Stomach smooth muscle (tissue), 2 donors: ENCODE measurements at regions not wholly inside any gene's neighbourhood (a gene's known extent, or its start where the extent isn't known, plus 50 kb on each side); places are given as distances from the start of the nearest gene placed in this dataset.
"Not testable (repeated sequence)": the region's sequence is repeated elsewhere in the genome, so short reads cannot be mapped to it uniquely, and the experiment has no call there.

Experiments used
- H3K27ac ChIP-seq: one replicate; pipeline ENCODE4 v1.7.0; 2013; ENCODE audit warnings: mild to moderate bottlenecking, low read length, inconsistent platforms
- H3K27me3 ChIP-seq, 2 donors: one replicate each; pipeline ENCODE4 v1.7.0; 2013; ENCODE audit warnings: low read length in 2 of 2; ENCODE audit not compliant: insufficient read depth in 2 of 2, control insufficient read depth in 1 of 2
- H3K36me3 ChIP-seq, 2 donors: one replicate each; pipeline ENCODE4 v1.7.0; 2013; ENCODE audit warnings: low read length in 2 of 2; ENCODE audit not compliant: control insufficient read depth in 2 of 2, insufficient read depth in 2 of 2
- H3K4me1 ChIP-seq: one replicate; pipeline ENCODE4 v1.7.0; 2013; ENCODE audit warnings: low read length; ENCODE audit not compliant: control insufficient read depth, insufficient read depth
- H3K4me3 ChIP-seq, 2 donors: one replicate each; pipeline ENCODE4 v1.7.0; 2013; ENCODE audit warnings: low read length in 2 of 2
- H3K9ac ChIP-seq, 2 donors: one replicate each; pipeline ENCODE4 v1.7.0; 2013; ENCODE audit warnings: low read length in 2 of 2, mild to moderate bottlenecking in 1 of 2
- H3K9me3 ChIP-seq, 2 donors: one replicate each; pipeline ENCODE4 v1.7.0; 2013; ENCODE audit warnings: low read length in 2 of 2; ENCODE audit not compliant: control insufficient read depth in 2 of 2
- donor health status: healthy.
- donor health status: Pancreatic carcinoma.

- Histone ChIP-seq H3K9me3 (peaks cover 4 to 8% of the 10 kb centered on the region in 2 donors), H3K4me1 (peaks cover 15% of the 10 kb centered on the region), H3K27me3 (no peaks in the 10 kb centered on the region), H3K9ac (no peak overlapping the region), H3K36me3 (peaks cover 0 to 4% of the 10 kb centered on the region in 2 donors), H3K27ac (no peak overlapping the region), H3K4me3 (no peak overlapping the region)
Measured at GRCh38 chr2:38484957-38485356, 107.9 kb upstream of the ATL2 start.

DNA sequence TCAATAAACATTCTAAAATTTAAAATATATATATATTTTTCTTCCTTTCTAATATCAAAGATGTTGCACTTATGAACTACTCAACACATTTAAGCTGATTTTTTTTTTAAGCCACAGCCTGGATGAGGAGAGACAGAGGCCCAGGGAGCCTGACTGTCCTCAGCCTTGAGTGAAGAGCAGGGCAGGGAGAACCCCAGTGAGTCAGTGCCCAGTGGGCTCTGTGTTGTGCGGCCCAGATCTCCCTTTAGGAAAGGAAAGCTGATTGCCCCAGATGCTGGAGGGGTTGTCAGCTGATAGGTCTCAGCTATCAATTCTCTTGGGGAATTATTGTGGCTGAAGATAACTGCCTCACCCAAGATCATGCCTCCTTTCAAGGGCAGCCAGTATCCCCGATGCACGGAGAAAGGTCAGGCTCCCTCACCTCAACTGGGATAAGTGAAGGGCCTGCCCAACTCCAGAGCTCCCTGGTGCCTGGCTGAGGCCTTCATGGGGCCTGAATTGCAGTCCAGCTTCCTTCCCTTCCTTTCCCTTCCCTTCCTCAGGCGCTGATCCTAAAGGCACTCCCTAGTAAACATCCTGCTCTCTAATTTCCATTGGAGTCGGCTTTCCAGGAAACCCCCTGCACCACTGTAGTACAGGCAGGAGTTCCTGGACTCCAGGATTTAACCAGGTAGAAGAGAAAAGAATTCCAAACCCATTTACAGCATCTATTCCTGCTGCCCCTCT lies 106.9 kb upstream of the ATL2 start:
- peaks cover 15% of the 10 kb centered on the region for H3K4me1 ChIP-seq
- H3K27me3 ChIP-seq, result no peaks in the 10 kb centered on the region
- H3K9ac ChIP-seq, result no peak overlapping the region
- H3K36me3 ChIP-seq, result peaks cover 0 to 4% of the 10 kb centered on the region in 2 donors
- H3K27ac ChIP-seq, result no peak overlapping the region
- H3K9me3 ChIP-seq, result peaks cover 4 to 8% of the 10 kb centered on the region in 2 donors
- H3K4me3 ChIP-seq, result no peak overlapping the region

- H3K4me1 ChIP-seq, result peaks cover 15% of the 10 kb centered on the region
- H3K9me3 ChIP-seq, H3K27me3 ChIP-seq, H3K9ac ChIP-seq, H3K36me3 ChIP-seq, H3K27ac ChIP-seq, H3K4me3 ChIP-seq: not testable (repeated sequence)
Measured at GRCh38 chr2:38482710-38483109, 105.6 kb upstream of the ATL2 start.

DNA sequence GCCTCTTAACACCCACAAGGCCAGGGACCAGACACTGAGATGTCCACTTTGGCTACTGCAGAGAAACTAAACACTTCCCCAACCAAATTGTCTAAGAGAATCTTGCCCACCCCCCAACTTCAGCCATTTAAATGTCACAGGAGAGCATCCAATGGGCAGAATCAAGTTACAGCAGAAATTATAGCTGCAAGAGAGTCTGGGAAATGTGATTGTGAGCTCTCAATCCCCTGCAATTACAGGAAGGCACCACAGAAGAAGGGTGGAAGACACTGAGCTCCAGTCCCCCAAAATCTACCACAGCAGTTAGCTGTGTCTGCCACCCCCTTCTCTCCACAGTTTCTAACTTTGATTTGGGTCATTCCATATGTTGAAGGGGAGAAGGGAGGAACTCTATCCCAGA lies 103.5 kb upstream of the ATL2 start:
- H3K36me3 ChIP-seq, result peaks cover 0 to 4% of the 10 kb centered on the region in 2 donors
- no peak overlapping the region for H3K4me3 ChIP-seq
- H3K9me3 ChIP-seq, result peaks cover 4 to 8% of the 10 kb centered on the region in 2 donors
- no peak overlapping the region for H3K9ac ChIP-seq
- no peak overlapping the region for H3K27ac ChIP-seq
- no peaks in the 10 kb centered on the region for H3K27me3 ChIP-seq
- peaks cover 12% of the 10 kb centered on the region for H3K4me1 ChIP-seq

DNA sequence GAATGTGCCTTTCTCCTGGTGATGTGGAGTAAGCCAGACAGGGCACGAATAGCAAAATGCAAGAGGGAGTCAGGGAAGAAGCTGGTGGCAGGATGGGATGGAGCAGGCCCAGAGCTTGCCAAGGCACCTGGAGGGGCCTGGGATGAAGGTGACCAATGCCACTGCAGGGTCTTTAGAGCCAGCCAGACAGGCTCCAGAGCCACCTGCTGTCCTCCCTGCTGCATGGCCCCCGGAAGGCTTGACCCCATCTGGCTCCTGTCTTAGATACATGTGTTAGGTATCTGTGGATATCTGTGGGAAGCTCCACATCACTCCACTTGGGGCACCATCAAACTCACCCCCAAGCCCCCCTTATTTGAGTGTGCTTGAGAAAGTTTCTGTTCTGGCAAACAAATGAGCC lies 99.9 kb upstream of the ATL2 start:
- Histone ChIP-seq H3K4me1 (peaks cover 15% of the 10 kb centered on the region), H3K27ac (peak overlapping the region; percentile 11), H3K36me3 (peaks cover 0 to 4% of the 10 kb centered on the region in 2 donors), H3K4me3 (no peak overlapping the region), H3K9me3 (peaks cover 4 to 8% of the 10 kb centered on the region in 2 donors), H3K9ac (no peak overlapping the region), H3K27me3 (no peaks in the 10 kb centered on the region)

GRCh38 chr2:38475567-38475881 lies 98.5 kb upstream of the ATL2 start:
- Histone ChIP-seq H3K4me1 (peaks cover 17% of the 10 kb centered on the region), H3K27ac (peak overlapping the region; percentile 62), H3K27me3 (no peaks in the 10 kb centered on the region), H3K9me3 (peaks cover under 1 to 3% of the 10 kb centered on the region in 2 donors), H3K9ac (no peak overlapping the region), H3K36me3 (peaks cover 0 to 2% of the 10 kb centered on the region in 2 donors), H3K4me3 (no peak overlapping the region)

DNA sequence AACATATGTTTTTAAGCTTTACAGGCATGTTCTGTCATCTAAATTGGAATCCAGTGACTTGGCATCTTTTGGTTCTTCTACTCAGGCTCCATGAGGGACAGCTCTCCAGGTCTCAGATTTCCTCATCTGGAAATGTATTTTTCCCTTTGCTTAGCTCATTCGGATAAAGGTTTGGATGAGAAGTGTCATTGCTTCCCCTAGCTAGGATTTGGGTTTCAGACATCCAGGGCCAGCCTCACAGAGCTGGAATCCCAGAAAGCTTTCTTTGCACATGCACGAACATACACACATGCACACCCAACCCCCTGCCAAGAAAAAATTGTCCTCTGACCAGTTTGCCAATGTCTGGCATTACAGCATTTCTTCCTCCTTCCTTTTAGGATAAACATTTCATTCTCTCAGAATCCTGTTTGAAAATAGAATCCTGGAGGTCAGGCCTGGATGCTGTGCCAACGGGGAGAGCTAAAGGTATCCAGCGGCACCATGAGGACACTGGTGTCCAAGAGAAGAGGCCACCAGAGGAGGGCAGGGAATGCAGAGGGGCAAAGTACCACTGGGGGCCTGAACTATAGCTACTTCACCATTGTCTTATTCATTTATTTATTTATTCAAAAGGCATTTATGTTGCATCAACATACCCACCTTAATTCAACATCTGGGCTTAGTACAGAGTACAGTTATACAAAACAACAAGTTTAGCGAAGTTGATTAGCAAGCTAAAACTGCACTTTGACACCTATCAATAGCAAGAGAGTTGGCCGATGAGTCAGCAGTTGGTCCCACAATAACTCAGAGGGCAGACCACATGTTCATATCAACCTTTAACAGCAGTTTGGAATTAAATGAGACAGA lies 97.9 kb upstream of the ATL2 start:
- H3K27ac ChIP-seq, result peak overlapping the region; percentile 62
- no peak overlapping the region for H3K9ac ChIP-seq
- H3K36me3 ChIP-seq, result no peaks in the 10 kb centered on the region
- H3K9me3 ChIP-seq, result no peaks in the 10 kb centered on the region
- H3K4me3 ChIP-seq, result peak overlapping the region in 1 of 2 donors; percentile 15
- H3K27me3 ChIP-seq, result no peaks in the 10 kb centered on the region
- peaks cover 23% of the 10 kb centered on the region for H3K4me1 ChIP-seq

GRCh38 chr2:38474021-38474456 lies 97.0 kb upstream of the ATL2 start:
- Histone ChIP-seq H3K9me3 (no peaks in the 10 kb centered on the region), H3K4me3 (no peak overlapping the region), H3K27ac (peak overlapping the region; percentile 62), H3K4me1 (peaks cover 31% of the 10 kb centered on the region), H3K27me3 (no peaks in the 10 kb centered on the region), H3K9ac (no peak overlapping the region), H3K36me3 (no peaks in the 10 kb centered on the region)

DNA sequence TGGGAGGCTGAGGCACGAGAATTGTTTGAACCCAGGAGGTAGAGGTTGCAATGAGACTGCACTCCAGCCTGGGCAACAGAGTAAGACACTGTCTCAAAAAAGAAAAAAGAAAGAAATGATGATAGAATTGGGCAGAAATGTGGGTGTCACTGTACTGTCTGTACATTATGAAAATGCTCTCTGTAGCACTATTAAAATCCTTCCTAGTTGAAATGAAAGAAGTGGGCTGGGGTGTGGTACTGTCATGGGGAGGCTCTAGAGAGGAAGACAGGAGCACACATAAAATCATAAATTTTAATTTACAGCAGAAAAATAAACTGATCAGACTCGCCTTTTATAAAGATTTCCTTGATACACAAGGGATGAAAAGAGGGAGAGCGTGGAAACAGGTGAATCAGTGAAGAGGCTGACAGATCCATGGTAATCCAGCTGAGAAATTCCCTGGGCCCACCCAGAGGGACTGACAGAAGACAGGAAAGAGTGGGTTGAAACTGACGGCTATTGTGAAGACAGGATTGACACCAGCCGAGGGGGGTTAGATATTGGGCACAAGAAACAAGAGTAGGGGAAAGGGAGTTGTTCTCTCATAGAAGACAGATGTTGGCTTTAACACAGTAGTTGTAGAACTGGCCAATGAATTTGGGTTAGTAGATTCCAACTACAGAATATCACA lies 96.4 kb upstream of the ATL2 start:
- Histone ChIP-seq H3K27me3 (no peaks in the 10 kb centered on the region), H3K27ac (no peak overlapping the region), H3K4me1 (peaks cover 36% of the 10 kb centered on the region)

GRCh38 chr2:38470115-38470514 lies 93.0 kb upstream of the ATL2 start:
- H3K9ac ChIP-seq, result peak overlapping the region in 1 of 2 donors; percentile 4
- H3K27ac ChIP-seq, result peak overlapping the region; percentile 96
- H3K9me3 ChIP-seq, result no peaks in the 10 kb centered on the region
- no peaks in the 10 kb centered on the region for H3K36me3 ChIP-seq
- no peaks in the 10 kb centered on the region for H3K27me3 ChIP-seq
- H3K4me3 ChIP-seq, result no peak overlapping the region
- H3K4me1 ChIP-seq, result peaks cover 55% of the 10 kb centered on the region

More for the DNA sequence above, 96.4 kb upstream of the ATL2 start:
- H3K4me3 ChIP-seq, result no peak overlapping the region
- no peaks in the 10 kb centered on the region for H3K9me3 ChIP-seq
- no peaks in the 10 kb centered on the region for H3K36me3 ChIP-seq
- H3K9ac ChIP-seq, result no peak overlapping the region
